MCF 10A (cell line): ENCODE measurements at regions not wholly inside any gene's neighbourhood (a gene's known extent, or its start where the extent isn't known, plus 50 kb on each side); places are given as distances from the start of the nearest gene placed in this dataset.

Experiments
- BruUV-seq: library from RNA; stranded (reverse); fragments of 400-500 nt; replicated peaks from 2 replicates; lab custom pipeline; 2021; lab: Mats Ljungman, UMichigan
- CTCF ChIA-PET: fragments of 300-600 bp; sonication (Branson Sonifier 250); formaldehyde crosslinking; extraction: SDS; loops from one replicate; lab custom pipeline; 2021; ENCODE audit warnings: antibody characterized with exemption, inconsistent platforms; lab: Yijun Ruan, JAX
- POLR2A ChIA-PET: fragments of 300-600, 350-650 bp; sonication (Branson Sonifier 250); formaldehyde crosslinking; extraction: SDS; loops from one replicate; lab custom pipeline; 2020; ENCODE audit warnings: antibody characterized with exemption, inconsistent platforms; lab: Yijun Ruan, JAX
- DNase-seq: peaks from one replicate; pipeline ENCODE4 v3.0.0-alpha.2; 2018; ENCODE audit not compliant: unreplicated experiment
- H3K27ac Mint-ChIP-seq: one replicate; pipeline ENCODE4 v1.8.0; 2022; ENCODE audit warnings: mild to moderate bottlenecking, low read depth, mixed read lengths; ENCODE audit not compliant: unreplicated experiment
- H3K27me3 Mint-ChIP-seq: one replicate; pipeline ENCODE4 v1.8.0; 2022; ENCODE audit warnings: mixed read lengths; ENCODE audit not compliant: insufficient read depth, unreplicated experiment
- H3K36me3 Mint-ChIP-seq: one replicate; pipeline ENCODE4 v1.8.0; 2022; ENCODE audit warnings: mild to moderate bottlenecking, moderate library complexity, mixed read lengths; ENCODE audit not compliant: insufficient read depth, unreplicated experiment
- H3K4me1 Mint-ChIP-seq: one replicate; pipeline ENCODE4 v1.8.0; 2022; ENCODE audit warnings: mixed read lengths; ENCODE audit not compliant: insufficient read depth, unreplicated experiment
- H3K4me3 Mint-ChIP-seq: one replicate; pipeline ENCODE4 v1.8.0; 2022; ENCODE audit warnings: mild to moderate bottlenecking, moderate library complexity, mixed read lengths; ENCODE audit not compliant: unreplicated experiment
- H3K9me3 Mint-ChIP-seq: one replicate; pipeline ENCODE4 v1.8.0; 2022; ENCODE audit warnings: mixed read lengths; ENCODE audit not compliant: unreplicated experiment
- intact Hi-C: fragments of 100-400 bp; cut with micrococcal nuclease; formaldehyde crosslinking; loops from 2 replicates; pipeline ENCODE4 v1.14.1; 2022
- TF ChIP-seq, protein P1 (sequence below): fragments of 200-600 bp; IDR thresholded peaks from one replicate; pipeline ENCODE4 v1.8.0; 2022; ENCODE audit warnings: antibody characterized with exemption, mild to moderate bottlenecking; ENCODE audit not compliant: unreplicated experiment

DNA sequence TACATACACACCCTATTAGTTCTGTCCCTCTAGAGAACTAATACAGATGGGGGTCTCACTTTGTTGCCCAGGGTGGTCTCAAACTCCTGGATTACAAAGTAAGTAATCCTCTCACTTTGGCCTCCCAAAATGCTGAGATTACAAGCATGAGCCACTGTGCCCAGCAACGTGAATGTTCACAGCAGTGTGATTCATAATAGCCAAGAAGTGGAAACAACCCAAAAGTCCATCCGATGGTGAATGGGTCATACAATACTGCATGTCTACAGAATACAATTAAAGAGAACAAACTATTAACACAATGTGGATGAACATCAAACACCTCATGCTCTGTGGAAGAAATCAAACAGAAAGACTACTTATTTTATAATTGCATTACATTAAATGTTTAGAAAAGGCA lies 57.3 kb upstream of the SYNE2 start:
- BruUV-seq, result no TSS peak
- H3K4me3 Mint-ChIP-seq, result no peak overlapping the region
- no peaks in the 10 kb centered on the region for H3K9me3 Mint-ChIP-seq
- intact Hi-C loops, result no loop called here
- no peaks in the 10 kb centered on the region for H3K27me3 Mint-ChIP-seq
- H3K4me1 Mint-ChIP-seq, result no peaks in the 10 kb centered on the region
- TF ChIP-seq, protein P1, sequence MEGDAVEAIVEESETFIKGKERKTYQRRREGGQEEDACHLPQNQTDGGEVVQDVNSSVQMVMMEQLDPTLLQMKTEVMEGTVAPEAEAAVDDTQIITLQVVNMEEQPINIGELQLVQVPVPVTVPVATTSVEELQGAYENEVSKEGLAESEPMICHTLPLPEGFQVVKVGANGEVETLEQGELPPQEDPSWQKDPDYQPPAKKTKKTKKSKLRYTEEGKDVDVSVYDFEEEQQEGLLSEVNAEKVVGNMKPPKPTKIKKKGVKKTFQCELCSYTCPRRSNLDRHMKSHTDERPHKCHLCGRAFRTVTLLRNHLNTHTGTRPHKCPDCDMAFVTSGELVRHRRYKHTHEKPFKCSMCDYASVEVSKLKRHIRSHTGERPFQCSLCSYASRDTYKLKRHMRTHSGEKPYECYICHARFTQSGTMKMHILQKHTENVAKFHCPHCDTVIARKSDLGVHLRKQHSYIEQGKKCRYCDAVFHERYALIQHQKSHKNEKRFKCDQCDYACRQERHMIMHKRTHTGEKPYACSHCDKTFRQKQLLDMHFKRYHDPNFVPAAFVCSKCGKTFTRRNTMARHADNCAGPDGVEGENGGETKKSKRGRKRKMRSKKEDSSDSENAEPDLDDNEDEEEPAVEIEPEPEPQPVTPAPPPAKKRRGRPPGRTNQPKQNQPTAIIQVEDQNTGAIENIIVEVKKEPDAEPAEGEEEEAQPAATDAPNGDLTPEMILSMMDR, result no peak
- no peaks in the 10 kb centered on the region for H3K36me3 Mint-ChIP-seq
- CTCF ChIA-PET, result no interaction called here
- DNase-seq, result no peak
- no peak overlapping the region for H3K27ac Mint-ChIP-seq
- POLR2A ChIA-PET, result no interaction called here

DNA sequence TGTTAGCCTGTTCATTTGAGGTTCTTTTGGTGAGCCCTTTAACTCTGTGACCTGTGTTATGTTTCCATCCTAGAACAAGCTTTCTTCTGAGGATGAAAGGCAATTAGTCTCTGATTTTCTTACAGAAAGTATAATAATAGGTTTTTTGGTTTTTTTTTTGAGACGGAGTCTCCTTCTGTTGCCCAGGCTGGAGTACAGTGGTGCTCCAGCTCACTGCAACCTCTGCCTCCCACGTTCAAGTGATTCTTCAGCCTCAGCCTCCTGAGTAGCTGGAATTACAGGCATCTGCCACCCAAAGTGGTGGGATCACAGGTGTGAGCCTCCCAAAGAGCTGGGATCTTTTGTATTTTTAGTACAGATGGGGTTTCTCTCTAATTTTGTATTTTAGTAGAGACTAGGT lies 52.7 kb upstream of the SYNE2 start:
- POLR2A ChIA-PET, result interaction anchor here (0.6 to 1.5 kb wide), 6 partner anchors 122 to 202 kb away, joined by 3 to 5 read pairs (median 4); no protein-coding TSS in a partner anchor
- no peak for DNase-seq

GRCh38 chr14:63800651-63801375 lies 52.0 kb upstream of the SYNE2 start:
- DNase-seq, result peak; percentile 40
- CTCF ChIA-PET, result interaction anchor here (0.5 to 2.1 kb wide), 19 partner anchors 27 to 541 kb away, joined by 3 to 9 read pairs (median 4); no protein-coding TSS in a partner anchor
- no peak overlapping the region for H3K4me3 Mint-ChIP-seq
- H3K9me3 Mint-ChIP-seq, result no peaks in the 10 kb centered on the region
- POLR2A ChIA-PET, result interaction anchor here (0.8 to 1.3 kb wide), 3 partner anchors 122 to 192 kb away, joined by 3 to 5 read pairs (median 5); no protein-coding TSS in a partner anchor
- TF ChIP-seq, protein P1, result no peak
- no peaks in the 10 kb centered on the region for H3K36me3 Mint-ChIP-seq
- no peaks in the 10 kb centered on the region for H3K27me3 Mint-ChIP-seq
- no peaks in the 10 kb centered on the region for H3K4me1 Mint-ChIP-seq
- BruUV-seq, result no TSS peak
- intact Hi-C loops, result no loop called here
- H3K27ac Mint-ChIP-seq, result no peak overlapping the region

More for the DNA sequence above, 52.7 kb upstream of the SYNE2 start:
- BruUV-seq, result no TSS peak
- Mint-ChIP-seq H3K9me3 (no peaks in the 10 kb centered on the region), H3K36me3 (no peaks in the 10 kb centered on the region), H3K4me1 (no peaks in the 10 kb centered on the region), H3K4me3 (no peak overlapping the region), H3K27ac (peak overlapping the region; percentile 23), H3K27me3 (no peaks in the 10 kb centered on the region)
- intact Hi-C loops, result no loop called here
- CTCF ChIA-PET, result interaction anchor here (0.5 to 2.1 kb wide), 18 partner anchors 26 to 503 kb away, joined by 3 to 9 read pairs (median 4); no protein-coding TSS in a partner anchor
- TF ChIP-seq, protein P1, result no peak
